ENCODE measurements at regions not wholly inside any gene's neighbourhood (a gene's known extent, or its start where the extent isn't known, plus 50 kb on each side); places are given as distances from the start of the nearest gene placed in this dataset.
"Not testable (repeated sequence)": the region's sequence is repeated elsewhere in the genome, so short reads cannot be mapped to it uniquely, and the experiment has no call there.

GRCh38 chr15:91652610-91653207 is 200.8 kb upstream of the SLCO3A1 start:
- in situ Hi-C loops (cut with HindIII; ENCODE audit: low sequenced_read_pairs), result no loop called here

GRCh38 chr15:91655563-91656290 is 197.8 kb upstream of the SLCO3A1 start:
- in situ Hi-C loops (cut with HindIII; ENCODE audit: low sequenced_read_pairs), result not testable (repeated sequence)

GRCh38 chr15:91660174-91660649 is 193.3 kb upstream of the SLCO3A1 start:
- in situ Hi-C loops (cut with HindIII; ENCODE audit: low sequenced_read_pairs), result no loop called here

- in situ Hi-C loops (cut with HindIII; ENCODE audit: low sequenced_read_pairs), result no loop called here
Measured at GRCh38 chr15:91664224-91664836, 189.2 kb upstream of the SLCO3A1 start.

GRCh38 chr15:91665212-91665611 is 188.3 kb upstream of the SLCO3A1 start:
- in situ Hi-C loops (cut with HindIII; ENCODE audit: low sequenced_read_pairs), result no loop called here

GRCh38 chr15:91668370-91668769 is 185.1 kb upstream of the SLCO3A1 start:
- in situ Hi-C loops (cut with HindIII; ENCODE audit: low sequenced_read_pairs), result no loop called here

GRCh38 chr15:91670108-91670507 is 183.4 kb upstream of the SLCO3A1 start:
- in situ Hi-C loops (cut with HindIII; ENCODE audit: low sequenced_read_pairs), result no loop called here

GRCh38 chr15:91678003-91678402 is 175.5 kb upstream of the SLCO3A1 start:
- in situ Hi-C loops (cut with HindIII; ENCODE audit: low sequenced_read_pairs), result no loop called here

- in situ Hi-C loops (cut with HindIII; ENCODE audit: low sequenced_read_pairs), result no loop called here
Measured at GRCh38 chr15:91679447-91679846, 174.1 kb upstream of the SLCO3A1 start.

GRCh38 chr15:91685436-91685835 is 168.1 kb upstream of the SLCO3A1 start:
- in situ Hi-C loops (cut with HindIII; ENCODE audit: low sequenced_read_pairs), result no loop called here

- in situ Hi-C loops (cut with HindIII; ENCODE audit: low sequenced_read_pairs), result no loop called here
Measured at GRCh38 chr15:91688811-91689210, 164.7 kb upstream of the SLCO3A1 start.

GRCh38 chr15:91689377-91689776 is 164.1 kb upstream of the SLCO3A1 start:
- in situ Hi-C loops (cut with HindIII; ENCODE audit: low sequenced_read_pairs), result no loop called here

GRCh38 chr15:91692596-91692995 is 160.9 kb upstream of the SLCO3A1 start:
- in situ Hi-C loops (cut with HindIII; ENCODE audit: low sequenced_read_pairs), result loop anchor here (10.0 kb wide), 1 partner anchor 48 kb away; no protein-coding TSS in a partner anchor

GRCh38 chr15:91694131-91694830 is 159.2 kb upstream of the SLCO3A1 start:
- in situ Hi-C loops (cut with HindIII; ENCODE audit: low sequenced_read_pairs), result loop anchor here (10.0 kb wide), 1 partner anchor 49 kb away; no protein-coding TSS in a partner anchor

GRCh38 chr15:91694831-91695210 is 158.7 kb upstream of the SLCO3A1 start:
- in situ Hi-C loops (cut with HindIII; ENCODE audit: low sequenced_read_pairs), result loop anchor here (10.0 kb wide), 1 partner anchor 50 kb away; no protein-coding TSS in a partner anchor

- in situ Hi-C loops (cut with HindIII; ENCODE audit: low sequenced_read_pairs), result loop anchor here (10.0 kb wide), 1 partner anchor 51 kb away; no protein-coding TSS in a partner anchor
Measured at GRCh38 chr15:91695799-91696198, 157.7 kb upstream of the SLCO3A1 start.

- in situ Hi-C loops (cut with HindIII; ENCODE audit: low sequenced_read_pairs), result loop anchor here (10.0 kb wide), 1 partner anchor 52 kb away; no protein-coding TSS in a partner anchor
Measured at GRCh38 chr15:91696981-91697380, 156.5 kb upstream of the SLCO3A1 start.

GRCh38 chr15:91698241-91698640 is 155.3 kb upstream of the SLCO3A1 start:
- in situ Hi-C loops (cut with HindIII; ENCODE audit: low sequenced_read_pairs), result loop anchor here (10.0 kb wide), 1 partner anchor 53 kb away; no protein-coding TSS in a partner anchor

- in situ Hi-C loops (cut with HindIII; ENCODE audit: low sequenced_read_pairs), result loop anchor here (10.0 kb wide), 1 partner anchor 55 kb away; no protein-coding TSS in a partner anchor
Measured at GRCh38 chr15:91699741-91700140, 153.8 kb upstream of the SLCO3A1 start.

- in situ Hi-C loops (cut with HindIII; ENCODE audit: low sequenced_read_pairs), result no loop called here
Measured at GRCh38 chr15:91703274-91703673, 150.2 kb upstream of the SLCO3A1 start.

- in situ Hi-C loops (cut with HindIII; ENCODE audit: low sequenced_read_pairs), result no loop called here
Measured at GRCh38 chr15:91704343-91704742, 149.2 kb upstream of the SLCO3A1 start.
